IPS DF 4.7 (cell line): ENCODE measurements at regions not wholly inside any gene's neighbourhood (a gene's known extent, or its start where the extent isn't known, plus 50 kb on each side); places are given as distances from the start of the nearest gene placed in this dataset.

Source experiments
- DNase-seq: peaks from one replicate; pipeline ENCODE4 v3.0.0-alpha.2; 2013; ENCODE audit warnings: low spot score; ENCODE audit errors: extremely low read depth

- no peak for DNase-seq
These were observed 730.8 kb downstream of the C6orf118 start for GRCh38 chr6:164578616-164579015.

GRCh38 chr6:164570801-164571200, 738.6 kb downstream of the C6orf118 start:
- DNase-seq, result no peak

GRCh38 chr6:164569509-164569908, 739.9 kb downstream of the C6orf118 start:
- no peak for DNase-seq

GRCh38 chr6:164563924-164564323, 745.5 kb downstream of the C6orf118 start:
- no peak for DNase-seq

GRCh38 chr6:164561656-164562055, 747.7 kb downstream of the C6orf118 start:
- DNase-seq, result no peak

GRCh38 chr6:164554700-164555476, 754.5 kb downstream of the C6orf118 start:
- DNase-seq, result no peak

- no peak for DNase-seq
These were observed 755.2 kb downstream of the C6orf118 start for GRCh38 chr6:164554226-164554625.

GRCh38 chr6:164551706-164552105, 757.7 kb downstream of the C6orf118 start:
- no peak for DNase-seq

- DNase-seq, result no peak
These were observed 762.3 kb downstream of the C6orf118 start for GRCh38 chr6:164547076-164547475.

- no peak for DNase-seq
These were observed 763.1 kb downstream of the C6orf118 start for GRCh38 chr6:164546263-164546662.

GRCh38 chr6:164534070-164534766, 775.2 kb downstream of the C6orf118 start:
- DNase-seq, result no peak

- no peak for DNase-seq
These were observed 776.4 kb downstream of the C6orf118 start for GRCh38 chr6:164533045-164533362.

GRCh38 chr6:164532198-164533044, 777.0 kb downstream of the C6orf118 start:
- DNase-seq, result no peak

GRCh38 chr6:164531736-164532135, 777.7 kb downstream of the C6orf118 start:
- DNase-seq, result no peak

GRCh38 chr6:164528539-164528938, 780.9 kb downstream of the C6orf118 start:
- no peak for DNase-seq

GRCh38 chr6:164523087-164523654, 786.2 kb downstream of the C6orf118 start:
- no peak for DNase-seq

GRCh38 chr6:164520916-164521315, 788.5 kb downstream of the C6orf118 start:
- DNase-seq, result no peak

GRCh38 chr6:164507206-164507940, 802.0 kb downstream of the C6orf118 start:
- no peak for DNase-seq

GRCh38 chr6:164505425-164505824, 804.0 kb downstream of the C6orf118 start:
- no peak for DNase-seq

GRCh38 chr6:164502833-164503232, 806.6 kb downstream of the C6orf118 start:
- DNase-seq, result no peak

- DNase-seq, result no peak
These were observed 813.4 kb downstream of the C6orf118 start for GRCh38 chr6:164495882-164496495.
